ENCODE measurements at regions not wholly inside any gene's neighbourhood (a gene's known extent, or its start where the extent isn't known, plus 50 kb on each side); places are given as distances from the start of the nearest gene placed in this dataset.

GRCh38 chr12:89863968-89864367 is 155.3 kb upstream of the ATP2B1 start:
- H3K36me3 Mint-ChIP-seq (ENCODE audit: low read depth), result no peaks in the 10 kb centered on the region; the same call in 1 of the 2 replicates
- H3K4me1 Mint-ChIP-seq (ENCODE audit: low read depth), result peaks cover 17% of the 10 kb centered on the region
- H3K27ac Mint-ChIP-seq, result no peak overlapping the region
- H3K4me3 Mint-ChIP-seq, result no peak overlapping the region
- no peak for DNase-seq
- no peak for TF ChIP-seq CTCF (IDR thresholded peaks at IDR 0.05)
- H3K27me3 Mint-ChIP-seq (ENCODE audit: insufficient read depth), result no peaks in the 10 kb centered on the region
- H3K9me3 Mint-ChIP-seq, result no peaks in the 10 kb centered on the region

- Mint-ChIP-seq H3K4me3 (no peak overlapping the region), H3K27ac (peak overlapping the region; percentile 14; the same call in 1 of the 2 replicates), H3K4me1 (ENCODE audit: low read depth) (peaks cover 17% of the 10 kb centered on the region), H3K9me3 (no peaks in the 10 kb centered on the region), H3K27me3 (ENCODE audit: insufficient read depth) (no peaks in the 10 kb centered on the region), H3K36me3 (ENCODE audit: low read depth) (no peaks in the 10 kb centered on the region; the same call in 1 of the 2 replicates)
- no peak for DNase-seq
- TF ChIP-seq CTCF (IDR thresholded peaks at IDR 0.05), result no peak
Observed at GRCh38 chr12:89863493-89863938, 154.9 kb upstream of the ATP2B1 start.

- Mint-ChIP-seq H3K27me3 (ENCODE audit: insufficient read depth) (peaks cover 2% of the 10 kb centered on the region; the same call in 1 of the 2 replicates), H3K9me3 (no peaks in the 10 kb centered on the region), H3K27ac (peak overlapping the region; percentile 12; the same call in 1 of the 2 replicates), H3K4me1 (ENCODE audit: low read depth) (peaks cover 17% of the 10 kb centered on the region), H3K4me3 (no peak overlapping the region; the same call in 1 of the 2 replicates), H3K36me3 (ENCODE audit: low read depth) (no peaks in the 10 kb centered on the region; the same call in 1 of the 2 replicates)
- DNase-seq, result no peak
- TF ChIP-seq CTCF (IDR thresholded peaks at IDR 0.05), result no peak
Observed at GRCh38 chr12:89862511-89863445, 154.1 kb upstream of the ATP2B1 start.

GRCh38 chr12:89861086-89861485 is 152.4 kb upstream of the ATP2B1 start:
- Mint-ChIP-seq H3K9me3 (no peaks in the 10 kb centered on the region), H3K4me3 (no peak overlapping the region), H3K4me1 (ENCODE audit: low read depth) (peaks cover 28% of the 10 kb centered on the region), H3K27me3 (ENCODE audit: insufficient read depth) (peaks cover 2% of the 10 kb centered on the region; the same call in 1 of the 2 replicates), H3K36me3 (ENCODE audit: low read depth) (no peaks in the 10 kb centered on the region; the same call in 1 of the 2 replicates), H3K27ac (no peak overlapping the region)
- DNase-seq, result no peak
- no peak for TF ChIP-seq CTCF (IDR thresholded peaks at IDR 0.05)

GRCh38 chr12:89859508-89860220 is 151.0 kb upstream of the ATP2B1 start:
- TF ChIP-seq CTCF (IDR thresholded peaks at IDR 0.05), result no peak
- peaks cover 2% of the 10 kb centered on the region for H3K27me3 Mint-ChIP-seq (ENCODE audit: insufficient read depth)
- H3K4me1 Mint-ChIP-seq (ENCODE audit: low read depth), result peaks cover 29% of the 10 kb centered on the region
- no peak overlapping the region for H3K27ac Mint-ChIP-seq
- DNase-seq, result no peak
- H3K9me3 Mint-ChIP-seq, result no peaks in the 10 kb centered on the region
- no peak overlapping the region for H3K4me3 Mint-ChIP-seq
- H3K36me3 Mint-ChIP-seq (ENCODE audit: low read depth), result no peaks in the 10 kb centered on the region
